Neural progenitor cell (in vitro differentiated cells): ENCODE measurements at regions not wholly inside any gene's neighbourhood (a gene's known extent, or its start where the extent isn't known, plus 50 kb on each side); places are given as distances from the start of the nearest gene placed in this dataset.

Experiments used
- CTCF ChIP-seq: fragments of 200-600 bp; sonication (generic); IDR thresholded peaks from 2 replicates; pipeline ENCODE4 v1.5.1; 2017; ENCODE audit warnings: antibody characterized with exemption, mild to moderate bottlenecking
- EZH2 ChIP-seq: fragments of 200-600 bp; sonication (generic); IDR thresholded peaks from 2 replicates; pipeline ENCODE4 v1.6.1; 2017; ENCODE audit warnings: antibody characterized with exemption, mild to moderate bottlenecking, moderate library complexity
- EZH2phosphoT487 ChIP-seq: fragments of 200-600 bp; sonication (generic); IDR thresholded peaks from 2 replicates; pipeline ENCODE4 v1.6.1; 2017; ENCODE audit warnings: antibody characterized with exemption

GRCh38 chr16:80489173-80489572 is 51.6 kb upstream of the DYNLRB2 start:
- TF ChIP-seq CTCF (no peak), EZH2phosphoT487 (no peak), EZH2 (no peak)
